NCI-H187 treated with DMSO at 0.1 percent for 48 hours (cell line): ENCODE measurements at regions not wholly inside any gene's neighbourhood (a gene's known extent, or its start where the extent isn't known, plus 50 kb on each side); places are given as distances from the start of the nearest gene placed in this dataset.
"Not testable (repeated sequence)": the region's sequence is repeated elsewhere in the genome, so short reads cannot be mapped to it uniquely, and the experiment has no call there.

Experiments used
- DNase-seq: peaks from one replicate; lab custom pipeline; 2025; lab: John Stamatoyannopoulos, UW

- DNase-seq = no peak
Observed at GRCh38 chr11:134499990-134500389, 87.9 kb upstream of the B3GAT1 start.

- no peak for DNase-seq
Observed at GRCh38 chr11:134498326-134499139, 86.5 kb upstream of the B3GAT1 start.

GRCh38 chr11:134497586-134497985 lies 85.5 kb upstream of the B3GAT1 start:
- DNase-seq = no peak

- DNase-seq = not testable (repeated sequence)
Observed at GRCh38 chr11:134496058-134496457, 84.0 kb upstream of the B3GAT1 start.

GRCh38 chr11:134494395-134494794 lies 82.4 kb upstream of the B3GAT1 start:
- not testable (repeated sequence) for DNase-seq

- not testable (repeated sequence) for DNase-seq
Observed at GRCh38 chr11:134492411-134492810, 80.4 kb upstream of the B3GAT1 start.

- DNase-seq = no peak
Observed at GRCh38 chr11:134489728-134490127, 77.7 kb upstream of the B3GAT1 start.

GRCh38 chr11:134488913-134489312 lies 76.9 kb upstream of the B3GAT1 start:
- no peak for DNase-seq

GRCh38 chr11:134488512-134488911 lies 76.5 kb upstream of the B3GAT1 start:
- DNase-seq = no peak

- DNase-seq = no peak
Observed at GRCh38 chr11:134487696-134488095, 75.7 kb upstream of the B3GAT1 start.

GRCh38 chr11:134486704-134487103 lies 74.7 kb upstream of the B3GAT1 start:
- DNase-seq = no peak

- no peak for DNase-seq
Observed at GRCh38 chr11:134486106-134486505, 74.1 kb upstream of the B3GAT1 start.

- no peak for DNase-seq
Observed at GRCh38 chr11:134485316-134485715, 73.3 kb upstream of the B3GAT1 start.

GRCh38 chr11:134483857-134484256 lies 71.8 kb upstream of the B3GAT1 start:
- no peak for DNase-seq

- no peak for DNase-seq
Observed at GRCh38 chr11:134483291-134483690, 71.2 kb upstream of the B3GAT1 start.

GRCh38 chr11:134482865-134483264 lies 70.8 kb upstream of the B3GAT1 start:
- no peak for DNase-seq

- DNase-seq = no peak
Observed at GRCh38 chr11:134481933-134482527, 70.0 kb upstream of the B3GAT1 start.

- no peak for DNase-seq
Observed at GRCh38 chr11:134481135-134481534, 69.1 kb upstream of the B3GAT1 start.

- DNase-seq = no peak
Observed at GRCh38 chr11:134480136-134480712, 68.2 kb upstream of the B3GAT1 start.

GRCh38 chr11:134479206-134480135 lies 67.4 kb upstream of the B3GAT1 start:
- DNase-seq = no peak

- no peak for DNase-seq
Observed at GRCh38 chr11:134478611-134479010, 66.6 kb upstream of the B3GAT1 start.

- no peak for DNase-seq
Observed at GRCh38 chr11:134478176-134478575, 66.1 kb upstream of the B3GAT1 start.
